Muscle of arm (tissue), 1 donor: ENCODE measurements at regions not wholly inside any gene's neighbourhood (a gene's known extent, or its start where the extent isn't known, plus 50 kb on each side); places are given as distances from the start of the nearest gene placed in this dataset.
"Not testable (repeated sequence)": the region's sequence is repeated elsewhere in the genome, so short reads cannot be mapped to it uniquely, and the experiment has no call there.

ENCODE experiments used
- DNase-seq: peaks from one replicate; pipeline ENCODE4 v3.0.0-alpha.2; 2013

- DNase-seq: not testable (repeated sequence)
These were observed 122.3 kb upstream of the LIFR start for GRCh38 chr5:38678697-38679096.

GRCh38 chr5:38680094-38680825, 123.8 kb upstream of the LIFR start:
- peak; percentile 69 for DNase-seq

- peak; percentile 77 for DNase-seq
These were observed 124.7 kb upstream of the LIFR start for GRCh38 chr5:38681029-38681706.

DNA sequence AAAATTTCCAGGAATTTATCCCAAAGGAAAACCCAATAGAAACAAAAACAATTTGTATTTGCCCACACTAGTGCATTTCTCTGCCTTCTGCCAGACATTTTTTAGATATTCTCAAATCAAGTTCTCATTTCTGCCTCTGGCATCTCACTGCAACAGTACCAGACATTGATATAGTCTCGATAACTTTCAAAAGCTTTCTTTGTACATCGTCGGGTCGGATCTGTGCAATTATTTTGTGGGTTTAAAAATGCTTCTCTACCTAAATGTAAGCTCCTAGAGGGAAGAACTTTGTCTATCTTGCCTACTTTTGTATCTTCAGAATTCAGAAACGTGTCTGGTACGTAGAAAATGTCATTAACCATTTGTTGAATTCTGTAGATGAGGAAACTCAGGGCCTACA, 125.5 kb upstream of the LIFR start:
- DNase-seq: peak; percentile 33

DNA sequence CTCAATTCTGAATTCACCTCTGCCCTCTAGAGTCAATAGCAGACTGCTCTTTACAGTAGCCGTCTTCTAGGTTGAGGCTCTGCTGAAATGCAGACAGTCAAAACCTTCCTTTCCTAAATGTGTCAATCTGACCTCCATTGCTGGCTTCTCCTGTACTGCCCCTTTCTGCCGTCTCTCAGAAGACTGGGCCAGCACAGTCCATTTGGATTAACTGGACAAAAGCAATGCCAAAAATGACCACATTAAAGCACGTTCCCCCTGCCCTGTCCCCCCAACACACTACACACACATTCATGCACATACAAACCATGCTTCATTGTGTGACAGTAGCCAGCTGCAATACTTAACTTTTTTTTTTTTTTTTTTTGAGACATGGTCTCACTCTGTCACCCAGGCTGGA, 130.2 kb upstream of the LIFR start:
- no peak for DNase-seq

DNA sequence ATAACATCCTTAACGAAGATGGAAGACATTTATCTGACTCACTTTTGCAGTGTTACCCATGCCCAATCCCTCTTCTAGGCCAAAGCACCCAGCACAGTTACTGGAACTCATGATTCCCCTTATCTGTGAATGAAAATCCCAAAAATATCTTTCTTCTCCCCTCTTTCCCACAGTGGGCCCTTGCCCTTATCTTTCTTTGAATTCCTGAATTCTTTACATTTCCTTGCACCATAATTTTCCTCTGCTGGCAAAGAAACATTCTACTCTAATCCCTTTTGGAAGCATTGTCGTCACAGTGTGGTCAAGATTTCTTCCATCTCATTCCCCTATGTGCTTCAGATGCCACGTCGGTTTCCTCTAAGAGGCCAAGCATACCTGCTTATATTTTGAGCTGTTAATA, 135.9 kb upstream of the LIFR start:
- DNase-seq: no peak

DNA sequence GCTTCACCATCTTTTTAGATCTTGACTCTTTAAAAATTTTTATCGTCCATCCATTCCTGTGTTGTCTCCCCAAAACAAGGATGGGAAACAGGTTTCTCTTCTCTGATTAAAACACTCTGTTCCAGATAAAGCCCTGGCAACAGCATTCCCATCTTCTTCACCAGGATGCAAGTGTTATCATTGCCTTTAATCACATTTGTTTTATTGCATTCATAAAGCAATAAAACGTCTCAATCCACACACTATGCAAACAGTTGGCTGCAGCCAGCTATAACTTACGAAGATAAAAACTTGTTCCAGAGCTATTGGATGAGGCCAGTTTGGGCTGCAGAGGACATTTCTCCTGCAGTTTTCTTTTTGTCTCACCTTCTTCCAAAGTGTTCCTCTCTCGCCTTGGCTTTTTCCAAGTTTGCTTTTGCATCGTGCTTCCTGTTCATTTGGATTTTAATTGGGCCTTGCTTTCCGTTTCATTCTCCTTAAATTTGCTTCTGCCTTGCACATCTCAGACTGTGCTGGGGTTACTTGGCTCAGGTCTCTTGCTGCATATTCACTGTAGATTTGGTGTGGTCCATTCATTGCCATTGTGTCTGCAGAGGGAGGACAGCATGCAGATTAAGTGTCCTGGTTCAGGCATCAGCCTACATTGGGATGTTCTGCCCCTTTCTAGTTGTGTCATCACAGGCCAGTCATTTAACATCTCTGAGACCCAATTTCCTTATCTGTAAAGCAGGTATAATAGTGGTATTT, 136.5 kb upstream of the LIFR start:
- DNase-seq: no peak

DNA sequence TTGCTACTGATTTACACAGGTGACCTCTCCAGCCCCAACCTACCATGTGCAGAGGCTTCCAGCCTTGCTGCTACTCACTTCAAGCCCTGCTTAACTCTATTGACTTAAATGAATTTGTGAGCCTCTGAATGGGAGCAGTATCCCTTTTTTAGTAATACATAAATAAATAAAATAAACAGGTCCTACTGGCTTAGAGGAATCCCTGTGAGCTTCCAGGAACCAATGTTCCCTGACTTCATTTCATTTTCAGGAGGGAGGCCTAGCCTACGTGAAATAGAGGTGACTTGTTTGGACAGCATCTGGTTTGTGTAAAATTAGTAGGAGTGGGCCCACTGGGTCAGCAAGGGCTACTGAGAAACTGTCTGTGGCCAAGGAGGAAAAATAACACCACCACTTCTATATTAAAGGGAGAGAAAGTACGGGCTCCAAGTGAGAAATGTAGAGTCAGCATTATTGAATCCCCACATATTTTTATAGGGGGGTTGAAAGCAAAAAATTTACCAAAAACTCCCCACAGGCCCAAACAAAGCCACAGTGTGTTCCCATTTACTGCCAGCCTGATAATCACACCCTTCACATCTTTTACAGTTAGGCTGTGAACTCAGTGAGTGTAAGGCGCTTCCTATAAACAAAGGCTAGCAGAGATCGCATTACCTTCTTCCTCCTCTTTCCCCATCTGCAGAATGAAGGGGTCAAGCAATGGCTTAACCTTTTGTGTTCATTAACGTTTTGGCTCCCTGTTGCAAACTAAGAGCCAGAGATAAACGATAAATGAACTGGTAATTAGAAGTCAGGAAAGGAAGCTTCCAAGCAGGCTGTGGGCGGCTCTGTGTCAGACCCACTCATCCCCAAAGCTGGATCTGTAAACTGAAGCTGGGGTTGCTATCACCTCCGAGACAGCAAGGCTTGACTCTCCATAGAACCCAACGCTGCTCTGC, 138.8 kb upstream of the LIFR start:
- DNase-seq: no peak

GRCh38 chr5:38697013-38697412, 140.6 kb upstream of the LIFR start:
- no peak for DNase-seq

GRCh38 chr5:38705529-38705928, 140.3 kb upstream of the OSMR start:
- DNase-seq: not testable (repeated sequence)

DNA sequence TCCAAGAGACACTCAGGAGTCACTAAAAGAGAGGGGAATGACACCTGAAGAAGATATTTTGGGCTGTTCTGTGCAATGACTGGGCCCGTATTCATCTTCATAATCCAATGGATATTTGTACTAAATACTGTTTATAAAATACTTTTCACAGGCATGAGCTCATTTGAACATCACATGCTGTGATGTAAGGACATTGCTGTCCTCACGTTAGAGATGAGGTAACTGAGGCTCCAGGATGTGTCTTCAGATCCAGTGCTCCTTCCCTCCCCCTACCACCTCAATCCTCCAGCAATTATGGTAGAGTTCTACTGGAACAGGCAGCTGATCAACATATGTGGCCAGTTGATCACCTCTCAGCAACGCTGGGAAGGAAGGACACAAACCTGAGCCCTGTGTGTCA, 139.4 kb upstream of the OSMR start:
- DNase-seq: no peak

GRCh38 chr5:38707352-38708210, 138.2 kb upstream of the OSMR start:
- no peak for DNase-seq

DNA sequence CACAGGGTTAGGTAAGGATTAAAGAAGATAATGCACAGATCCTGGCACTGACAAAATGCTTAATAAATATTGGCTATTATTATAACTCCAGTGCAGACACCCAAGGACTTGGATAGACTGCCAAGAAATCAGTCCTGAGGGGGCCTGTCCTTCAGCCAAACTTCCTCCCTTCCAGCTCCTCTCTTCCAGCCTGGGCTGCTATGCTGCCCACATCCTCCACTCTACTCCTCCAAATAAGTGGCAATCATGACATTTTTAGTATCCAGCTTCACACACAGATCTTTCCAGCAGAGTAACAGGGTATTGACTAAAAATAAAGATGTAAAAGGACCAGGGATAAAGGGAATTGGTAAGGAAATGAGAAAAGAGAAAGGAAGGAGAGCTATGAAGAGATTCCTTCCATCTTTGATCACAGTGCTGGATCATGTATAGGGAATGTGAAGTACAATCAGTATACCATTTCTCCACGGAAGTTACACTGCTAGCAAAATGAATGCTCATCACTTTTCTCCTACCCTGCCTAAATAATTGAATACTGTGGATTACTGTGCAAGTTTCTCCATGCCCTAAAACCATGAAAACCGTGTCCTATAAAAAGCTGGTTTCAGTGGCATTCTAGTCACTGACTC, 136.0 kb upstream of the OSMR start:
- DNase-seq: no peak

GRCh38 chr5:38710627-38711026, 135.2 kb upstream of the OSMR start:
- no peak for DNase-seq

GRCh38 chr5:38712391-38712790, 133.4 kb upstream of the OSMR start:
- no peak for DNase-seq

- no peak for DNase-seq
These were observed 131.6 kb upstream of the OSMR start for GRCh38 chr5:38714240-38714639.

- DNase-seq: no peak
These were observed 131.0 kb upstream of the OSMR start for GRCh38 chr5:38714703-38715355.

- no peak for DNase-seq
These were observed 130.1 kb upstream of the OSMR start for GRCh38 chr5:38715696-38716095.

GRCh38 chr5:38716516-38716915, 129.3 kb upstream of the OSMR start:
- DNase-seq: no peak
